ENCODE measurements at regions not wholly inside any gene's neighbourhood (a gene's known extent, or its start where the extent isn't known, plus 50 kb on each side); places are given as distances from the start of the nearest gene placed in this dataset.

- TF ChIP-seq EZH2 (IDR thresholded peaks at IDR 0.05; ENCODE audit: insufficient read depth, poor library complexity, severe bottlenecking) (no peak), EZH2phosphoT487 (IDR thresholded peaks at IDR 0.05; ENCODE audit: insufficient read depth, low read depth) (no peak)
Measured at GRCh38 chr4:58983887-58984286, 1873.7 kb upstream of the IGFBP7 start.

All from GM23248 (cell line).